GM18868 (cell line): ENCODE measurements at regions not wholly inside any gene's neighbourhood (a gene's known extent, or its start where the extent isn't known, plus 50 kb on each side); places are given as distances from the start of the nearest gene placed in this dataset.

ENCODE experiments used
- ATAC-seq: cut with Tn5 transposase; IDR thresholded peaks from one replicate; pipeline ENCODE4 v1.9.1; 2021; ENCODE audit warnings: mild to moderate bottlenecking, moderate library complexity; ENCODE audit not compliant: unreplicated experiment

DNA sequence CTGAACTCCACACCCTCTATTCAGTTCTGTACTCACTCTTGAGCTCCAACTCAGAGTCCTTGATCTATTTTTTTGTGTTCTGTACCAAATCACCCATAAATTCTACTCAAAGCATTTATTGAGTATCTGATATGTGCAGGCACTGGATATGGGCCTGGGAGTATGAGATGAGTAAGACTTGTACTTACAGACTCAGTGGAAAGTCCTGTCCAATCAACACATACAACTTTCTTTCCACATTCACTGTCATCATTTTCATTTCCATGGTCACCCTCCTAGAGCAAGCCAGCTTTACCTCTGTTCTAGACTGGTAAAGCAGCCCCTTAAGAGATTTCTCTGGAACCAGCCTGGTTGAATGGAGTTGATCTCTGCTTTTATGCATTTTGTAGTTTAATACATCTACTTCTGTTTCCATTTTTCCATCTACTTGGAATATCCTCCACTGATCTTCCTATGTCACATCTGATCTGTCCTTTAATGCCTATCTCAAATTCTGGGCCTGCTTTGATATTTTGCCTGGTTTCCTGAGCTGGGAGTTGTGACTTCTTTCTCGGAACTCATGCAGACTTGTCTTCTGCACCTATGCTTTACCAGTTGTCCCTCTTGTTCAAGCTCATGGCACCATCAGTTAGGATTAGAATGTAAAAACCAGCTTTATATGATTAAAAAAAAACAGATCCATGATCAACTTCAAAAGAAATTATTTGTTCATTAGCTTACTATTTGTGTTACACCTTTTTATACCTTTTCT is 96.9 kb upstream of the GLS start:
- ATAC-seq = no peak

DNA sequence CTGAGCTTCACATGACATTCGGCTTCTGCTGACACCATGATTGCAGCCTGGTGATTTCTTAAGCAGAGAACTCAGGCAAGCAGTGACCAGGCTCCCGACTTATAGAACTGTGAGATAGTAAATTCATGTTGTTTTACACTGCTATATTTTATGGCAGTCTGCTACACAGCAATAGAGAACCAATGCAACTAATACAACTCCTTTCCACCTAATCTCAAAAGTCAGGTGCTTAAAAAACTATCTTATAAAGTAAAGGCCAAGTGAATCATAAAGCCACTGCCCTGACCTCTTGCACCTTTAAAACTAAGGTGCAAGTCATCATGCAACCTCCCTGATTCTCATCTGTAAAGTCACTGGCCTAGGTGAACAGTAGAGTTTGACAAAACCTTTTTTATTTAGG is 95.3 kb upstream of the GLS start:
- ATAC-seq = no peak

DNA sequence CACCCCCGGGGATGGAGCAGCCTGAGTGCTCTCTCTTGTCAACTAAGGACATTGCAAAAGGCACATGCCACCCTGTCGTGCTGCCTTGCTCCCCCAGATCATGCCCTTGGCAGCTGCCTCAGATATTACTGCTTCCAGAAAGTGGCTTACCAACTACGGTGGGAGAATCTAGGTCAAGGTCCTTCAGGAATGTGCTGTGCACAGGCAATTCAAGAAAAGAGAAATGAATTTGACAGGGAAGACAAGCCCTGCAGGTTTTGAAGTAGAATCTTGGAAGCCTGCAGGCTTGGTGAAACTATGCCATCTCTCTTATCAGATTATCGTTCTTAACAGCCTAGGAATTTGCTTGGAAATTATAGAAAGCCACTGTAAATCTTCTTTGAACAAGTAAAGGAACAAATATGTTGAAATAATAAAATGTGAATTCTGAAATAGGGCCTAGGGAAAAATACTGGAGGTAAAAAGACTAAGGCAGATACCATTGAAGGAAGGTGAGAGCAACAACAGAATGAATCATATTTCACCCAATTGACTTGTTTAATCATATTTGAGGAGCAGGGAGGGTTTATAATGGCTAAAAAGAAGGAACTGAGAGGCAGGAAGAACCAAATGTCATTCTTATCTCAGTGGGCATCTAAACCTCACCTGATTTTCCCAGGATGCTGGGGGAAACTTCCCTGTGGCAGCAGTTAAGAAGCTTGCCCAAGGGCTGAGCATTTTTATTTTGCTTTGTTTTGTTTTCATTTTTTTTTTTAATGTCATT is 94.0 kb upstream of the GLS start:
- ATAC-seq = no peak

DNA sequence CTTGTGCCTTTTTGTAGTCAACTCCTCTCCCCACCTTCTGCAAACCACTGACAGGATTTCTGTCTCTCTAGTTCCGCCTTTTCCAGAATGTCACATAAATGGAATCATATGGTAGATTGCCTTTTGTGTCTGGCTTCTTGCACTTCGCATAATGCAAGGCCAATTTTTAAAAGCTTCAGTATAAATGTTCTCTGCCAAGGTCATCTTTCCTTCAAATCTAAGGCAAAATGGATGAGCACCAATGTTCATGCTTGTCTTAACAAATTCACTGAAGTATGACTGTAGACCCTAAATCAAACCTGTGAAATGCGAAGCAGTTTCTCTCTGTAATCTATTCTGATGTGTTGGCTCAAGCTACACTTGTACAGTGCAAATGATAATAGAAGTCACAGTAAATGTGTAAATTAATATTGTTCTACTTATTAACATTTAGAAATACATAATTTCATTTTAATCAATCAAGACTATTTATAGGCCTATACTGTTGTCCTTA is 92.8 kb upstream of the GLS start:
- no peak for ATAC-seq

DNA sequence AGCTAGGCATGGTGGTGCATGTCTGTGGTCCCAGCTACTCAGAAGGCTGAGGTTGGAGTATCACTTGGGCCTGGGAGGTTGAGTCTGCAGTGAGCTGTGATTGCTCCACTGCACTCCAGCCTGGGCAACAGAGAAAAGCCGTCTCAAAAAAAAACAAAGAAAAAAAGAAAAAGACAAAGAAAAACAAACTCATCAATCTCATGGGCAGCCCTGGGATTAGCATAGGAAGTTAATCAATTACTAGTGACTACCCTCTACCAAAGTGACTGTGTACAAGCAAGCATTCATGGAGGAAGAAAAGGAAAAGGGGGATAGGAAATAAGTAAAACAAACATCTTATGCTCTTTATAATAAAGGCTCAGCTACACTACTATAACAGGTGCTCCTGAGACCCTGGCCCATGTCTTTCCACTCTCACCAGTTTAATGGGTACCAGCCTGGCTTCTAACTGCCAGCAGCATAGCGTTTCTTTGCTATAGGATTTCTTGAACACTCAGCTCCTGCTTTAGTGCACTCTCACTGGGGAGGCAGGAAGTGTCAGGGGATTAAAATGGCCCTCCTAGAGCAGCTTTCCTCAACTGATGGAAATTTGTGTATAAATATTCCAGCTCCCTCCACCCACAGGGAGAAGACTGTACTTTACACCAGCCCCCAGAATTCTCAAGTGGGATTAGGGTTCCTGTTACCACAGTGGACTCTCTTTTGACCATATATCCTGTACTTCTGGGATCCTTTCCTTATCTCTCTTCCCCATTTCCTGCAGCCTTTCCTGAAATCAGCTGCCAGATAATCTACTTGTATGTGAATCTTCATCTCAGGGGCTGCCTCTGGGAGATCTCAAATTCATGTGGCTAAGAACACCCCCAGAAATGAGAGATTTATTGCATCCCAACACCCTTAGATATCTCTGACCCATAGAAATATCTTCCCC is 91.3 kb upstream of the GLS start:
- ATAC-seq = no peak

DNA sequence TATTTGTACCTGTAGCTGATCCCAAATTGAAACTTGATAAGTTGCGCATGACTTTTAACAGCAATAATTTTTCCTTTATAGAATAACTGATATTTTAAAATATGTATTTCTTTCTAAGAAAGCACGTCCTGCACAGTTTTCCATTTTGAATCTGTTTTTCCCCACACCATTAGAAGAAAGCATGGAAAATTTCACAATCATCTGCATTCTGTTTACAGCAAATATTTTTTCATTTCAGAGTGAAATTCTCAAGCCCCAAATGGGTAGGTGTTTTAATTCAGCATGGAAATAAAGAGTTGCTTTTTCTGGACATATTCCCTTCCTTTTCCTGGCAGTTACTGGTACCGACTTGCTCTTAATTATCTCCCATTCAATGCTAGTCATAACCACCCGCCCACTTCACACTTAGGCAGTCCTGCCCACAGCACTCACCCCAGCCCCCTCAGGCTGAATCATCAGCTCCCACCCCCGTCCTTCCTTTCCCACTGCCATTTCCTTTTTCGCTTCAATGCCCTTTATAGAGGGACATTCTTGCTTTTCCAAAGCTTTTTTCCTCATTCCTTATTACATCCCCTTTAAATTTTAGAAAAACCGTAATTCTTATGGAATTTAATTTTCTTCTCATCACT is 89.2 kb upstream of the GLS start:
- no peak for ATAC-seq

DNA sequence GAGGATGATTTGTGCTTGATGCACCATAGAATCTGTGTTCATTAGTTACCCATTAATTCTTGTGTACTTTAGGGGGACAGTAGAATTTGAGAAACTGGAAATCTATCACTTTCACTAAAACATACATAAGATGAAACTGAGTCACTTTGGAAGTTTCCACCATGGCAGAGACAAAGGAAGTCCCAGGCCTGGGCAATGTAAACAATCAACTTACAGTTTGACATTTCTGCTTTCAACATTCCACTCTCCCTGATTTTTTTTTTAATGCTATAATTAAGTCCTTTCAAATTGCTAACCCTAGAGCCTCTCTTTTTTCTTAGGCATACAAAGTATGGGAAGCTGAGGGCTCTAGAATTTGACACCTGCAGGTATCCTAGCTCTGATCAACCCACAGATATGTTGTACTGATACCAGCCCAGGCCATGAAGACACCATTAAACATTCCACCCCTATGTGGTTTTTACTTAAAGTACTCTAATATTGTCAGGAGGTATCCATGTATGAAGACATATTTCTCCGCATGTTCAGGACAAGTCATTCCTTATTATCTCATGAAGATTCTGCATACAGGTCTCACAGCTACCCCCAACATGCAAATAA is 88.5 kb upstream of the GLS start:
- ATAC-seq = no peak

DNA sequence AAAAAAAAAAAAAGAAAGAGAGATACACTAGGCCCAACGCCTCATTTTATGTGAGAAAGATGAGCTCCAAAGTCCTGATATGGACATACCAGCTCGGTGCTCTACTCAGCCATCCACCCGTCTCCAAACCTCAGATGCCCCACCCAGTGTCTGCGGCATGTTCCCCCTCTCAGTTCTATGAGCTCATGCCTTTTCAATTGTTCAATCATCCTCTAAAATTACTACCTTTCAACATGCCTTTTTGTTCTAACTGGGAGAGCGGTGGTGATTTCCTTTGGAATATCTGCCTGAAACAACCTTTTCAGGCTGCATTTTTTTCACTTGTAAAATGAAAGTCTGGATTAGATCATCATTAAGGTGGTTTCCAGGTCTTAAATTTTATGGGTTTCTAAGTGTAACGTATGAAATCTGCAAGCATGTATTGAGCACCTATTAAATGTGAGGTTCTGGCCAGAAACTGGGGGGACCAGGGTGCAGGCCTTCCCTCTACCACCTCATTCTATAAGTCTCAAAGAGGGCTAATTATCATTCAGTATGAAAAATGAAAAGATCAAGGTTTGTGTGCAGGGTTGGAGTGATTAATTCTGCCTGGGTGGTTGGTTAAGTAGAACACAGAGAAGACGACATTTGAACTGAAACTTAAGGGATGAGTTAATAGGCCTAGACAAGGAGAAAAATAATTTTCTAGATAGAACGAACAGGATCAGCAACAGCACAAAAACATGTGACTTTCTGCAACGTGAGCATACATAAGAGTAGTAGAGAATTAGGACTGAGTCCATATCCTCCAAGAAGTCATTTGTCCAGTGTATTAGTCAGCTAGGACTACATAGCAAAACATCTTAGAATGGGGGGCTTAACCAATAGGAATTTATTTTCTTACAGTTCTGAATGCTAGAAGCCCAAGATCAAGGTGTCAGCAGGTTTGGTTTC is 87.4 kb upstream of the GLS start:
- no peak for ATAC-seq

DNA sequence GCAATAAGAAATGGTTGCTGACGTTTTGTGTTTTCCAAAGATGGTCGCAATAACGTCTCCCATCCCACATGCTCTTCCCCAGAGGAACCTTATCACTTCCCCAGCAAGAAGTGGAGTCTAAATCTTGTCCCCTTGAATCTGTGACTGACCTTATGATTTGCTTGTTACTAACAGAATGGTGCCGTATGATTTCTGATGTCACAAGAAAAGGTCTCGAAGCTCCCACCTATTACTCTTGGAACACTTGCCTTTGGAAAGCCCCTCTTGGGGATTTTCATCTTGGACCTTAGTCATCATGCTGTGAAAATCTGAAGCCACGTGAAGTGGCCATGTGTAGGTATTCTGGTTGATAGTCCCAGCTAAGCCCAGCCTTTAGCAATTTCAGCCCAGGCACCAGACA is 86.2 kb upstream of the GLS start:
- ATAC-seq = no peak

DNA sequence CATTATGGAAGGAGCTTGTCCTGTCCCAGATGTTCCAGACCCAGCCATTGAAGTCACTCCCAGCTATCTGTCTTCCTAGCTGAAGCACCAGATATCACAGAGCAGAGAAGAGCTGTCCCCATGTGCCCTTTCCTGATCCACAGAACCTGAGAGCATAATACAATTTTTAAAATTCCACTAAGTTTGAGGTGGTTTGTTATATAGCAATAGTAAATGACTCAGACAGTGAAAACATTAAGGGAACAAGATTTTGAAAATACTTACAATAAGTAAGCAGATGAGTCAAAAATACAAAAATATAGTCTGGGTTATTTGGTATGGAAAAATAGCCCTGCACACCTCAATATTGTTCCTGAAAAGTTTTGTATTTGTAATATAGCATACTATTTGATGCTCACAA is 85.8 kb upstream of the GLS start:
- no peak for ATAC-seq

DNA sequence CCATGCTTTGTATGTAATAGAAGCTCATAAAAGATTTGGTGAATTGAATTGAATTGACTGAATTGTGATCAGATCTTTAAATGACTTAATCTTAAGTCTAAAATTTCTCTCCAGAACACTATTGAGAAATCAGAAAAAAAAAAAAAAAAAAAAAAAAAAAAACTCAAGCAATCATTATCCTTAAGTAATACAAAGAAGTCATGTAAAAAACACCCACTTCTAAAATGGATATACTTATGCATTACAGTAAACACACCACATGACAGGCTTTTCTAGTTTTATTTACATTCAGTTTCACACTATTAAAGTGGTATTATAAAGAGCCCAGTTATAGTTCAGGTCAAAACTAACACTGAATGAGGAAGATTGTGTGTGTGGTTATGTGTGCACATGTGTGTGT is 84.9 kb upstream of the GLS start:
- ATAC-seq = no peak

DNA sequence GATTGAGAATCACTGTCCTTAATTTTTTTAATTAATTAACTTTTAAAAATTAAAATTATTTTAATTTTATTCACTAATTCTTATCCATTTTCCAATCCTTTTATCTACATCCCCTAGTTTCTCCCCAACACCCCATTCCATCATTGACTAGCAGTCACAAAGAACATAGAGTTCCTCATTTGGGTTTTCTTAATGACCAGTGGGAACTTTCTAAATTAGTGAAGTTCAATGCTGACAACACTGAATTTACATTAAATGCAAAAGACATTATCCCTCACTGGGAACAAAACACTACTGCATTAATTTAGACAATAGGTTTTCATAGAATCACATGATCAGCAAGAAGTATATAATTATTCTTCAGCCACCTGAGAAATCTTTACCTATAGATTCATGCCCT is 80.6 kb upstream of the GLS start:
- ATAC-seq = no peak

DNA sequence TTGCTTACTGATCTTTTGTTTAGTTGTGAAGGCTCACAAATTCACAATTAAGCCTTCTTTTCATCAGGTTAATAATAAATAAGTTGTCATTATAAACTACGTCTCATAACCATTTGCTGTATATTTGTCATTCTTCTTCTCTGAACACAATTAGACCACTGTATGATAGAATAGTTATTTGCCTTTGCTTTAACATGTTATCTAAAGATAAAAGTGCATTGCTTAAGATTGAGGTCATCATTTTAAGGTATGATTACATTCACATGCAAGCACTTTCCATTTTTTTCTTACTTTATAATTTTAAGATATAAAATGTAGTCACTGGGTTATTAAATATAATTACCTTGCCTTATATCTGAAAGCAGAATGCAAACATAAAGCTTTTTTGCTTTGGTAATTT is 80.1 kb upstream of the GLS start:
- no peak for ATAC-seq

DNA sequence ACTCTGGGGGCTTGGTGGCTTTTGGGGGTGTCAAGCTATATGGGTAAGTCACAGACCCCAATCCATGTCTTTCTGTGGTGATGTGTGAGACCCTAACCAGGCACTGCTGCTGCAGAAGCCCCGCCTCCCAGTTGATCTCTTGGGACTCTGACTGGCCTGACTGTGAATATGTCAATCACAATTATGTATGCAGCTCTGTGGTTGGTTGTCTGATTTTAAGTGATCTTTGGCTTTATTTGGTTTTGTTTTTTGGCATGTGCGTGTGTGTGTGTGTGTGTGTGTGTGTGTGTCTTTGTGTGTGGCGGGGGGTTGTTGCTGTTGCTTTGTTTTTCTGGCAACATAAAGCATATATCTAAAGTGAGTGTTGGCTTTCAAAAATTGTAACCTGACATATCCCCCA is 78.5 kb upstream of the GLS start:
- no peak for ATAC-seq

DNA sequence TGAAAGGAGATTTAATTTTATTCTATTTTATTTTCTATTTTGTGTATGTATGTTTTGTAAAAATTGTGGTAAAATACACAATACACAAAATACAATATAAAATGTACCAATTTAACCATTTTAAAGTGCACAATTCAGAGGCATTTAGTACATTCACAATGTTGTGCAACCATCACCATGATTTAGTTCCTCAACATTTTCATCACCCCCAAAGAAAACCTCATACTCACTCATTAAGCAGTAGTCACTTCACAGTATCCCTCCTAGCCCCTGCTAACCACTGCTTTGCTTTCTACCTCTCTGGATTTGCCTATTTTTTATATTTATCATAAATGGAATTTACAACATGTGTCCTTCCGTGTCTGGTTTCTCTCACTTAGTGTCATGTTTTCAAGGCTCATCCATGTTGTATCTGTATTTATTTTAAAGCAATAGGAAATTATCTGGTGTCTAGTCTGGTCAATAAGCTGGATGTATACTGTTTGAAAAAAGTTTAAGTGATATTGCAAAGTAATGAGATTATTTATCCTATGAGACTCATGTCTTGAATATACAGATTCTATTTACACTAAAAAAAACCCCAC is 77.9 kb upstream of the GLS start:
- no peak for ATAC-seq

DNA sequence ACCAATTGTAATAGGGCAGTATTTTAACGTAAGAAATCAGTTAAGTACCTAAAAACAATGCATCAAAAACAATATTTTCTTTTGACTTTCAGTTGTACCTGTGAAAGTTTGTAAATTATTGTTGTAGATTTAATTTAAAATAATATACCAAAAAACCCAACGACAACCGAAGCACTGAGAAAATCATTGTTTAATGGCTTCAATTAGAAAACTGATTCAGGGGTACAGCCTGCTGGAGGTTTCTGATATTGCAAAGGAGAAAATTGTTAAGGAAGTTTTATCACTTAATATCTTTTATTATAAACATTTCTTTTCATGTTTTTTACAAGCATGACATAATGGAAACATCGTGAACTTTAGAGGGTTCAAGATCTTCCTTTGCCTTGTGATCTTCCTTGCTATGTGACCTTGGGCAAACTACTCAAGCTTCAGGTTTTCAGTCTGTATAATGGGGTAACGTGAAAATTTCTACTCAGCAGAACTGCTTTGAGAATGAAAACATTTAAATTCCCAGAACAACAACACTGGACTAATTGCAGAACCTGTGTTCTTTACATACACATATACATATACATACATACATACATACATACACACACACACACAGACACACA is 76.3 kb upstream of the GLS start:
- ATAC-seq = no peak

DNA sequence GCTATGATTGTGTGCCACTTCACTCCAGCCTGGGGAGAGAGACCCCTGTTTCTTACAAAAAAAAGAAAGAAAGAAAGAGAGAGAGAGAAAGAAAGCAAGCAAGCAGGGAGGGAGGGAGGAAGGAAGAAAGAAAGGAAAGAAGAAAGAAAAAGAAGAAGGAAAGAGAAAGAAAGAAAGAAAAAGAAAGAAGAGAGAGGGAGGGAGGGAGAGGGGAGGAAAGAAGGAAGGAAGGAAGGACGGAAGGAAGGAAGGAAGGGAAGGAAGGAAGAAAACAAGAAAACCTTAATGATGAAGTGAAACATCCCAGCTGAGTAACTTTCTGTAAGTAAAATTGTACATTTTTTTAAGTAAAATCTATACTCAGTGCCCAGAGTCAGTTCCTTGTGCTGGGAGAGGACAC is 75.5 kb upstream of the GLS start:
- ATAC-seq = no peak

DNA sequence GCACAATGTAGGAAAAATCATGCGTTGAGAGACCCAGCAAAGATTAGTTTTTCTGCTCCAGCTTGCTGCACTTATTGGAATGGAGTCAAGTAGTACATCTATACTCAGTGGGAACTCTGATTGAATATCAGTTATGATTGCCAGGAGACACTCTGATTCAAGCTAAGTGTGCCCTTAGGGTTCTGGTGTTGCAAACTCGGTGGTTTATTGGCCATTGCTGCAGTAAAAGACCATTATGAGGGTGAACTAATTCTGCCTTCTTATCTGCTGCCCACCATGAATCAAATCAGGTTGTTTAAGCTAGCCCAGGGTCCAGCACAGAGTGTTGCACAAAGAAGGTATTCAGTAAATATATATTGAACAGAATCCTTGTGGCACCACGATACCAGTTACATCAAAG is 74.8 kb upstream of the GLS start:
- no peak for ATAC-seq

DNA sequence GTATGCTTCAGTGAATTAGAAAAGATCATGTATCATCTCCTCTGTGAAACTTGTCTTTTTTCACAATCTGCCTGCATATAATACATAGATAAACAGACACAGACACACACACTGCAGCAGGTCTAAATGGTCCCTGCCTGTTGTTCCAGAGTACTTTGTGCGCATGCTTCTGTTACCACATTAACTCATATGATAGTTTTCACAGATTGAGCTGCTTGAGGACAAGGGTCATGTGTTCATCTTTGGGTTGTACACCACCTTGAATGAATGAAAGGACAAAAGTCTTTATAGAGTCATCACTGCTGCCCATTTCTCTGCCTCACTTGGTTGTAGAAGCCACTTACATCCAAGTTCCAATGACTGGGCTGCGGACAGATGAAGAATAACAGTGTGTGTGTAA is 72.7 kb upstream of the GLS start:
- no peak for ATAC-seq
